Neural progenitor cell (in vitro differentiated cells): ENCODE measurements at regions not wholly inside any gene's neighbourhood (a gene's known extent, or its start where the extent isn't known, plus 50 kb on each side); places are given as distances from the start of the nearest gene placed in this dataset.

ENCODE experiments used
- EZH2 ChIP-seq: fragments of 200-600 bp; sonication (generic); IDR thresholded peaks from 2 replicates; pipeline ENCODE4 v1.6.1; 2017; ENCODE audit warnings: antibody characterized with exemption, mild to moderate bottlenecking, moderate library complexity
- EZH2phosphoT487 ChIP-seq: fragments of 200-600 bp; sonication (generic); IDR thresholded peaks from 2 replicates; pipeline ENCODE4 v1.6.1; 2017; ENCODE audit warnings: antibody characterized with exemption
- TF ChIP-seq, protein P1 (sequence below): fragments of 200-600 bp; sonication (generic); IDR thresholded peaks from 2 replicates; pipeline ENCODE4 v1.5.1; 2017; ENCODE audit warnings: antibody characterized with exemption, mild to moderate bottlenecking

DNA sequence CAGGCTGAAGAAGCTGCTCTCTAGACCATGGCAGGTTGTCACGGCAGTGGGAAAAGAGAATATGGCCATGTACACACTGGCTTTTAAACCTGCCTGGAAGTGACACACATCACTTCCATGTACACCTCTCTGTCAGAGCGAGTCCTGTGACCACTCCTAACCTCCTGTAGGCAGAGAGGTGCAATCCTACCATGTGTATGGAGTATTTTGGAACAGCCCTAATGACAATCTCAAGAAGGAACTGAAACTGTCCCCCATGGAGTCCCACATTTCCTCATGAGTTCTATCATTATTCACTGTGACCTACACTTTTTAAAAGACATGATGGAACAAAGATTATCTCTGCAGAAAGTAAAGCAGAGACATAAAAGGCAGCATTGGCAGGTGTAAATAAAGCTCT lies 153.4 kb upstream of the PFN2 start:
- TF ChIP-seq, protein P1, sequence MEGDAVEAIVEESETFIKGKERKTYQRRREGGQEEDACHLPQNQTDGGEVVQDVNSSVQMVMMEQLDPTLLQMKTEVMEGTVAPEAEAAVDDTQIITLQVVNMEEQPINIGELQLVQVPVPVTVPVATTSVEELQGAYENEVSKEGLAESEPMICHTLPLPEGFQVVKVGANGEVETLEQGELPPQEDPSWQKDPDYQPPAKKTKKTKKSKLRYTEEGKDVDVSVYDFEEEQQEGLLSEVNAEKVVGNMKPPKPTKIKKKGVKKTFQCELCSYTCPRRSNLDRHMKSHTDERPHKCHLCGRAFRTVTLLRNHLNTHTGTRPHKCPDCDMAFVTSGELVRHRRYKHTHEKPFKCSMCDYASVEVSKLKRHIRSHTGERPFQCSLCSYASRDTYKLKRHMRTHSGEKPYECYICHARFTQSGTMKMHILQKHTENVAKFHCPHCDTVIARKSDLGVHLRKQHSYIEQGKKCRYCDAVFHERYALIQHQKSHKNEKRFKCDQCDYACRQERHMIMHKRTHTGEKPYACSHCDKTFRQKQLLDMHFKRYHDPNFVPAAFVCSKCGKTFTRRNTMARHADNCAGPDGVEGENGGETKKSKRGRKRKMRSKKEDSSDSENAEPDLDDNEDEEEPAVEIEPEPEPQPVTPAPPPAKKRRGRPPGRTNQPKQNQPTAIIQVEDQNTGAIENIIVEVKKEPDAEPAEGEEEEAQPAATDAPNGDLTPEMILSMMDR: no peak
- no peak for TF ChIP-seq EZH2
- TF ChIP-seq EZH2phosphoT487: no peak
